IPS DF 6.9 (cell line): ENCODE measurements at regions not wholly inside any gene's neighbourhood (a gene's known extent, or its start where the extent isn't known, plus 50 kb on each side); places are given as distances from the start of the nearest gene placed in this dataset.

ENCODE experiments used
- DNase-seq: peaks from one replicate; pipeline ENCODE4 v3.0.0-alpha.2; 2013; ENCODE audit warnings: low read depth, low spot score
- H3K27ac ChIP-seq: one replicate; pipeline ENCODE4 v1.5.1; 2013; ENCODE audit warnings: low read length, control low read depth
- H3K27me3 ChIP-seq: 2 replicates; pipeline ENCODE4 v1.6.1; 2013; ENCODE audit warnings: mild to moderate bottlenecking, low read length; ENCODE audit not compliant: control insufficient read depth, insufficient read depth
- H3K36me3 ChIP-seq: 2 replicates; pipeline ENCODE4 v1.6.1; 2013; ENCODE audit warnings: low read length; ENCODE audit not compliant: control insufficient read depth, insufficient read depth
- H3K4me1 ChIP-seq: 2 replicates; pipeline ENCODE4 v1.6.1; 2013; ENCODE audit warnings: low read length; ENCODE audit not compliant: control insufficient read depth, insufficient read depth
- H3K4me3 ChIP-seq: 2 replicates; pipeline ENCODE4 v1.5.1; 2013; ENCODE audit warnings: mild to moderate bottlenecking, low read length
- H3K9me3 ChIP-seq: 2 replicates; pipeline ENCODE4 v1.6.1; 2013; ENCODE audit warnings: low read length, inconsistent platforms; ENCODE audit not compliant: control insufficient read depth, insufficient read depth
- WGBS: extraction: QIAGEN DNeasy Blood & Tissue Kit; methylation state at CpG from one replicate; pipeline ENCODE4 v1.1.7; 2013; ENCODE audit warnings: mixed read lengths, missing lambda C conversion rate; ENCODE audit not compliant: insufficient read length, insufficient coverage; 5-methylcytosine and 5-hydroxymethylcytosine counted together

- Histone ChIP-seq H3K27me3 (no peaks in the 10 kb centered on the region), H3K27ac (no peak overlapping the region), H3K4me3 (no peak overlapping the region), H3K9me3 (no peaks in the 10 kb centered on the region), H3K4me1 (no peaks in the 10 kb centered on the region), H3K36me3 (no peaks in the 10 kb centered on the region)
- no peak for DNase-seq
- WGBS, result 100% methylated on average over 1 of the region's 1 CpG
These were observed 640.2 kb downstream of the ARL4A start for GRCh38 chr7:13327669-13328068.

- Histone ChIP-seq H3K9me3 (no peaks in the 10 kb centered on the region), H3K36me3 (no peaks in the 10 kb centered on the region), H3K27me3 (no peaks in the 10 kb centered on the region), H3K4me3 (no peak overlapping the region), H3K4me1 (no peaks in the 10 kb centered on the region), H3K27ac (no peak overlapping the region)
- WGBS, result no CpG with 5 or more reads among the region's 1 CpG
- no peak for DNase-seq
These were observed 645.9 kb downstream of the ARL4A start for GRCh38 chr7:13333371-13333770.

GRCh38 chr7:13336227-13336626, 648.8 kb downstream of the ARL4A start:
- Histone ChIP-seq H3K27me3 (no peaks in the 10 kb centered on the region), H3K4me3 (no peak overlapping the region), H3K36me3 (no peaks in the 10 kb centered on the region), H3K27ac (no peak overlapping the region), H3K9me3 (no peaks in the 10 kb centered on the region), H3K4me1 (no peaks in the 10 kb centered on the region)
- no CpG with 5 or more reads among the region's 4 CpGs for WGBS
- no peak for DNase-seq

- Histone ChIP-seq H3K27me3 (no peaks in the 10 kb centered on the region), H3K4me1 (no peaks in the 10 kb centered on the region), H3K36me3 (no peaks in the 10 kb centered on the region), H3K27ac (no peak overlapping the region), H3K9me3 (no peaks in the 10 kb centered on the region), H3K4me3 (no peak overlapping the region)
- WGBS, result no CpG with 5 or more reads among the region's 1 CpG
- DNase-seq, result no peak
These were observed 636.8 kb downstream of the ETV1 start for GRCh38 chr7:13352677-13353076.

GRCh38 chr7:13359656-13360055, 629.8 kb downstream of the ETV1 start:
- H3K27ac ChIP-seq, result no peak overlapping the region
- H3K4me1 ChIP-seq, result no peaks in the 10 kb centered on the region
- no peak for DNase-seq
- no peaks in the 10 kb centered on the region for H3K36me3 ChIP-seq
- H3K9me3 ChIP-seq, result no peaks in the 10 kb centered on the region
- no CpG with 5 or more reads among the region's 10 CpGs for WGBS
- H3K27me3 ChIP-seq, result no peaks in the 10 kb centered on the region
- H3K4me3 ChIP-seq, result no peak overlapping the region

GRCh38 chr7:13386741-13387140, 602.7 kb downstream of the ETV1 start:
- no peak overlapping the region for H3K4me3 ChIP-seq
- H3K27me3 ChIP-seq, result no peaks in the 10 kb centered on the region
- H3K36me3 ChIP-seq, result no peaks in the 10 kb centered on the region
- no CpG with 5 or more reads among the region's 1 CpG for WGBS
- H3K9me3 ChIP-seq, result no peaks in the 10 kb centered on the region
- no peak overlapping the region for H3K27ac ChIP-seq
- H3K4me1 ChIP-seq, result no peaks in the 10 kb centered on the region
- DNase-seq, result no peak

GRCh38 chr7:13407911-13408310, 581.6 kb downstream of the ETV1 start:
- no peak for DNase-seq
- H3K9me3 ChIP-seq, result no peaks in the 10 kb centered on the region
- H3K27me3 ChIP-seq, result no peaks in the 10 kb centered on the region
- no peak overlapping the region for H3K27ac ChIP-seq
- no peaks in the 10 kb centered on the region for H3K4me1 ChIP-seq
- WGBS, result no CpG with 5 or more reads among the region's 2 CpGs
- no peak overlapping the region for H3K4me3 ChIP-seq
- no peaks in the 10 kb centered on the region for H3K36me3 ChIP-seq

- no peak overlapping the region for H3K27ac ChIP-seq
These were observed 578.3 kb downstream of the ETV1 start for GRCh38 chr7:13411151-13411550.

GRCh38 chr7:13411636-13412035, 577.8 kb downstream of the ETV1 start:
- no peaks in the 10 kb centered on the region for H3K27me3 ChIP-seq
- no peaks in the 10 kb centered on the region for H3K36me3 ChIP-seq
- no peaks in the 10 kb centered on the region for H3K4me1 ChIP-seq
- no peak overlapping the region for H3K27ac ChIP-seq
- no peak for DNase-seq
- H3K9me3 ChIP-seq, result no peaks in the 10 kb centered on the region
- no CpG with 5 or more reads among the region's 3 CpGs for WGBS
- no peak overlapping the region for H3K4me3 ChIP-seq

More at GRCh38 chr7:13411151-13411550, 578.3 kb downstream of the ETV1 start:
- H3K27me3 ChIP-seq, result no peaks in the 10 kb centered on the region
- H3K4me3 ChIP-seq, result no peak overlapping the region
- H3K4me1 ChIP-seq, result no peaks in the 10 kb centered on the region
- H3K9me3 ChIP-seq, result no peaks in the 10 kb centered on the region
- H3K36me3 ChIP-seq, result no peaks in the 10 kb centered on the region
- no peak for DNase-seq

GRCh38 chr7:13414181-13414580, 575.3 kb downstream of the ETV1 start:
- no peak overlapping the region for H3K4me3 ChIP-seq
- H3K27me3 ChIP-seq, result no peaks in the 10 kb centered on the region
- H3K36me3 ChIP-seq, result no peaks in the 10 kb centered on the region
- no peak overlapping the region for H3K27ac ChIP-seq
- DNase-seq, result no peak
- H3K4me1 ChIP-seq, result no peaks in the 10 kb centered on the region
- no peaks in the 10 kb centered on the region for H3K9me3 ChIP-seq

GRCh38 chr7:13414661-13415107, 574.8 kb downstream of the ETV1 start:
- no peak for DNase-seq
- no peak overlapping the region for H3K4me3 ChIP-seq
- H3K4me1 ChIP-seq, result no peaks in the 10 kb centered on the region
- WGBS, result no CpG with 5 or more reads among the region's 5 CpGs
- H3K9me3 ChIP-seq, result no peaks in the 10 kb centered on the region
- no peaks in the 10 kb centered on the region for H3K27me3 ChIP-seq
- H3K27ac ChIP-seq, result no peak overlapping the region
- no peaks in the 10 kb centered on the region for H3K36me3 ChIP-seq
